ENCODE measurements at regions not wholly inside any gene's neighbourhood (a gene's known extent, or its start where the extent isn't known, plus 50 kb on each side); places are given as distances from the start of the nearest gene placed in this dataset.

DNA sequence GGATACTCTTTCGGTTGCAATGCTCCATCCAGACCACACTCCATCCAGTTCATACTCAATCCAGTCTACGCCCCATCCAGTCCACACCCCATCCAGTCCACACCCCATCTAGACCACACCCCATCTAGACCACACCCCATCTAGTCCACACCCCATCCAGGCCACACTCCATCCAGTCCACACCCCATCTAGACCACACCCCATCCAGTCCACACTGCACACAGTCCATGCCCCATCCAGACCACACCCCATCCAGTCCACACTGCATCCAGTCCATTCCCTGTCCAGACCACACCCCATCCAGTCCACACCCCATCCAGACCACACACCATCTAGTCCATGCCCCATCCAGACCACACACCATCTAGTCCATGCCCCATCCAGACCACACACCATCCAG is 116.0 kb upstream of the RTL1 start:
- Histone ChIP-seq H2BK5ac (ENCODE audit: low read depth, low read length, poor library complexity, severe bottlenecking) (no peak overlapping the region), H3K56ac (ENCODE audit: extremely low read depth, insufficient read depth, low read length) (no peak overlapping the region), H3K23ac (ENCODE audit: low read depth, low read length) (no peak overlapping the region), H4K8ac (ENCODE audit: low read depth in 2 of 2, low read length in 2 of 2) (no peak overlapping the region), H3K36me3 (ENCODE audit: control insufficient read depth, insufficient read depth, low read length) (peaks cover 56% of the 10 kb centered on the region), H2BK20ac (ENCODE audit: low read depth, low read length) (no peak overlapping the region), H3K9me1 (ENCODE audit: insufficient read depth, low read length) (peaks cover 15% of the 10 kb centered on the region), H3K4ac (ENCODE audit: low read depth, low read length) (no peak overlapping the region), H4K20me1 (ENCODE audit: insufficient read depth, low read length) (peaks cover 80% of the 10 kb centered on the region), H4K91ac (ENCODE audit: insufficient read depth, low read depth, low read length) (no peak overlapping the region), H3K9ac (ENCODE audit: low read depth, low read length) (no peak overlapping the region), H2AK9ac (replicated peaks; ENCODE audit: low read depth, low read length, poor library complexity) (no peak overlapping the region), H3K4me2 (ENCODE audit: low read depth, low read length) (no peak overlapping the region), H2AK5ac (ENCODE audit: low read depth, low read length) (no peak overlapping the region), H3K27ac (ENCODE audit: insufficient read depth, low read length) (no peak overlapping the region), H3K9me3 (ENCODE audit: control insufficient read depth, insufficient read depth, low read length) (no peaks in the 10 kb centered on the region), H2AFZ (replicated peaks; ENCODE audit: low read length, poor library complexity) (no peak overlapping the region), H3K4me3 (ENCODE audit: insufficient read depth, low read depth, low read length) (no peak overlapping the region), H2BK120ac (ENCODE audit: low read depth, low read length) (no peak overlapping the region), H3K4me1 (ENCODE audit: control insufficient read depth, insufficient read depth, low read length) (no peaks in the 10 kb centered on the region), H3K14ac (replicated peaks; ENCODE audit: low read depth, low read length) (no peak overlapping the region), H2BK15ac (ENCODE audit: low read depth, low read length) (no peak overlapping the region), H4K5ac (ENCODE audit: low read depth, low read length) (no peak overlapping the region), H3K18ac (ENCODE audit: low read depth, low read length) (no peak overlapping the region), H3K79me1 (ENCODE audit: low read depth in 1 of 2, low read length in 2 of 2) (peaks cover 11 to 66% of the 10 kb centered on the region in 2 experiments), H3K27me3 (ENCODE audit: control insufficient read depth, insufficient read depth, low read length) (no peaks in the 10 kb centered on the region)
- in situ Hi-C loops (cut with MboI; ENCODE audit: low sequenced_read_pairs) (no loop called here), dilution Hi-C loops (cut with HindIII; ENCODE audit: low sequenced_read_pairs, unreplicated experiment) (no loop called here), intact Hi-C loops (cut with micrococcal nuclease) (no loop called here)
- WGBS, 2 experiments (ENCODE audit: extremely low coverage in 2 of 2, insufficient read length in 1 of 2), result 94% methylated on average over 2 of the region's 2 CpGs; no CpG with 5 or more reads in 1 of the 2 experiments
- TF ChIP-seq RCOR1 (IDR thresholded peaks at IDR 0.05; ENCODE audit: insufficient replicate concordance, low read length) (no peak), SMC3 (IDR thresholded peaks at IDR 0.05; ENCODE audit: low read depth, low read length) (no peak), BHLHE40 (IDR thresholded peaks at IDR 0.05; ENCODE audit: low read depth, low read length) (no peak), POLR2A (IDR thresholded peaks at IDR 0.05; ENCODE audit: low read depth, low read length) (no peak), CEBPB (IDR thresholded peaks at IDR 0.05; ENCODE audit: low read depth, low read length) (no peak), NFE2L2 (IDR thresholded peaks at IDR 0.05; ENCODE audit: low read depth, low read length) (no peak), CHD1 (IDR thresholded peaks at IDR 0.05; ENCODE audit: low read depth, low read length) (no peak), MXI1 (IDR thresholded peaks at IDR 0.05; ENCODE audit: borderline replicate concordance, low read depth, low read length) (no peak), MAFK (IDR thresholded peaks at IDR 0.05; ENCODE audit: low read depth, low read length) (no peak), MAZ (IDR thresholded peaks at IDR 0.05; ENCODE audit: borderline replicate concordance, low read depth, low read length) (no peak), FOS (IDR thresholded peaks at IDR 0.05; ENCODE audit: low read depth, low read length) (no peak), ELK1 (IDR thresholded peaks at IDR 0.05; ENCODE audit: borderline replicate concordance, low read depth, low read length) (no peak), RFX5 (IDR thresholded peaks at IDR 0.05; ENCODE audit: low read depth, low read length) (no peak), RAD21 (IDR thresholded peaks at IDR 0.05; ENCODE audit: low read length) (no peak)
- TF ChIP-seq, protein P1, sequence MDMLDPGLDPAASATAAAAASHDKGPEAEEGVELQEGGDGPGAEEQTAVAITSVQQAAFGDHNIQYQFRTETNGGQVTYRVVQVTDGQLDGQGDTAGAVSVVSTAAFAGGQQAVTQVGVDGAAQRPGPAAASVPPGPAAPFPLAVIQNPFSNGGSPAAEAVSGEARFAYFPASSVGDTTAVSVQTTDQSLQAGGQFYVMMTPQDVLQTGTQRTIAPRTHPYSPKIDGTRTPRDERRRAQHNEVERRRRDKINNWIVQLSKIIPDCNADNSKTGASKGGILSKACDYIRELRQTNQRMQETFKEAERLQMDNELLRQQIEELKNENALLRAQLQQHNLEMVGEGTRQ (IDR thresholded peaks at IDR 0.05; ENCODE audit: low read depth, low read length), result no peak
- TF ChIP-seq, protein P2, sequence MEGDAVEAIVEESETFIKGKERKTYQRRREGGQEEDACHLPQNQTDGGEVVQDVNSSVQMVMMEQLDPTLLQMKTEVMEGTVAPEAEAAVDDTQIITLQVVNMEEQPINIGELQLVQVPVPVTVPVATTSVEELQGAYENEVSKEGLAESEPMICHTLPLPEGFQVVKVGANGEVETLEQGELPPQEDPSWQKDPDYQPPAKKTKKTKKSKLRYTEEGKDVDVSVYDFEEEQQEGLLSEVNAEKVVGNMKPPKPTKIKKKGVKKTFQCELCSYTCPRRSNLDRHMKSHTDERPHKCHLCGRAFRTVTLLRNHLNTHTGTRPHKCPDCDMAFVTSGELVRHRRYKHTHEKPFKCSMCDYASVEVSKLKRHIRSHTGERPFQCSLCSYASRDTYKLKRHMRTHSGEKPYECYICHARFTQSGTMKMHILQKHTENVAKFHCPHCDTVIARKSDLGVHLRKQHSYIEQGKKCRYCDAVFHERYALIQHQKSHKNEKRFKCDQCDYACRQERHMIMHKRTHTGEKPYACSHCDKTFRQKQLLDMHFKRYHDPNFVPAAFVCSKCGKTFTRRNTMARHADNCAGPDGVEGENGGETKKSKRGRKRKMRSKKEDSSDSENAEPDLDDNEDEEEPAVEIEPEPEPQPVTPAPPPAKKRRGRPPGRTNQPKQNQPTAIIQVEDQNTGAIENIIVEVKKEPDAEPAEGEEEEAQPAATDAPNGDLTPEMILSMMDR (conservative IDR thresholded peaks at IDR 0.05; ENCODE audit: low read depth, low read length), result no peak
- DNase-seq (no peak), ATAC-seq (ENCODE audit: low read depth) (peak; percentile 25)
- BruUV-seq (replicated peaks), result no TSS peak
- POLR2A ChIA-PET (ENCODE audit: unreplicated experiment), result no interaction called here
- CTCF ChIA-PET, result no interaction called here
